Liver (tissue), 8 donors: ENCODE measurements at regions not wholly inside any gene's neighbourhood (a gene's known extent, or its start where the extent isn't known, plus 50 kb on each side); places are given as distances from the start of the nearest gene placed in this dataset.

Experiments
- DNase-seq: peaks from one replicate; pipeline ENCODE4 v3.0.0-alpha.2; 2017; ENCODE audit warnings: low spot score
- H3K27ac ChIP-seq, 2 donors: one replicate each; pipeline ENCODE4 v1.7.0; 2013; ENCODE audit warnings: inconsistent platforms in 2 of 2, low read length in 2 of 2, control low read depth in 1 of 2, low read depth in 1 of 2, mild to moderate bottlenecking in 1 of 2
- H3K27me3 ChIP-seq, 4 donors: one replicate each; pipeline versions ENCODE4 v1.6.1 to v1.7.0; 2013; ENCODE audit warnings: low read length in 3 of 4, inconsistent platforms in 1 of 4, mild to moderate bottlenecking in 1 of 4, moderate library complexity in 1 of 4; ENCODE audit not compliant: control insufficient read depth in 4 of 4, insufficient read depth in 4 of 4
- H3K36me3 ChIP-seq, 4 donors: one replicate each; pipeline versions ENCODE4 v1.6.1 to v1.7.0; 2013; ENCODE audit warnings: low read length in 3 of 4, mild to moderate bottlenecking in 3 of 4, low read depth in 1 of 4, moderate library complexity in 1 of 4; ENCODE audit not compliant: control insufficient read depth in 4 of 4, insufficient read depth in 3 of 4
- H3K4me1 ChIP-seq, 4 donors: one replicate each; pipeline versions ENCODE4 v1.6.1 to v1.7.0; 2013; ENCODE audit warnings: low read length in 3 of 4, mild to moderate bottlenecking in 3 of 4, moderate library complexity in 1 of 4; ENCODE audit not compliant: control insufficient read depth in 4 of 4, insufficient read depth in 4 of 4
- H3K4me3 ChIP-seq, 3 donors: one replicate each; pipeline versions ENCODE4 v1.6.1 to v1.7.0; 2013; ENCODE audit warnings: low read length in 3 of 3, control low read depth in 1 of 3, low read depth in 1 of 3, mild to moderate bottlenecking in 1 of 3
- H3K9ac ChIP-seq, 2 donors: one replicate each; pipeline ENCODE4 v1.7.0; 2013; ENCODE audit warnings: low read length in 2 of 2, mild to moderate bottlenecking in 2 of 2, moderate library complexity in 2 of 2, control low read depth in 1 of 2, low read depth in 1 of 2
- H3K9me3 ChIP-seq, 4 donors: one replicate each; pipeline versions ENCODE4 v1.6.1 to v1.7.0; 2013; ENCODE audit warnings: low read length in 3 of 4; ENCODE audit not compliant: control insufficient read depth in 4 of 4
- EGR1 ChIP-seq, 2 donors: IDR thresholded peaks; 2 replicates each; pipeline ENCODE4 v1.6.1; 2016 to 2018; ENCODE audit warnings: antibody characterized with exemption in 2 of 2, low read depth in 2 of 2
- FOXA1 ChIP-seq: IDR thresholded peaks from 2 replicates; pipeline ENCODE4 v1.6.1; 2016; ENCODE audit warnings: antibody characterized with exemption
- FOXA2 ChIP-seq: IDR thresholded peaks from 2 replicates; pipeline ENCODE4 v1.6.1; 2016; ENCODE audit warnings: antibody characterized with exemption
- GABPA ChIP-seq, 2 donors: IDR thresholded peaks in 1 of 2; conservative IDR thresholded peaks in 1 of 2; 2 replicates each; pipeline ENCODE4 v1.6.1; 2016; ENCODE audit warnings: antibody characterized with exemption in 2 of 2, mild to moderate bottlenecking in 1 of 2, moderate library complexity in 1 of 2
- HNF4A ChIP-seq, 2 donors: conservative IDR thresholded peaks; 2 replicates each; pipeline ENCODE4 v1.6.1; 2016; ENCODE audit warnings: antibody characterized with exemption in 2 of 2, mild to moderate bottlenecking in 2 of 2
- HNF4G ChIP-seq: IDR thresholded peaks from 2 replicates; pipeline ENCODE4 v1.6.1; 2016; ENCODE audit warnings: antibody characterized with exemption
- JUND ChIP-seq, 2 donors: IDR thresholded peaks; 2 replicates each; pipeline ENCODE4 v1.6.1; 2016; ENCODE audit warnings: antibody characterized with exemption in 2 of 2
- NR2F2 ChIP-seq: IDR thresholded peaks from 2 replicates; pipeline ENCODE4 v1.6.1; 2016; ENCODE audit warnings: antibody characterized with exemption
- RAD21 ChIP-seq, 2 donors: IDR thresholded peaks; 2 replicates each; pipeline ENCODE4 v1.6.1; 2016; ENCODE audit warnings: antibody characterized with exemption in 2 of 2, mild to moderate bottlenecking in 2 of 2
- RXRA ChIP-seq, 2 donors: IDR thresholded peaks; 2 replicates each; pipeline ENCODE4 v1.6.1; 2017 to 2018; ENCODE audit warnings: antibody characterized with exemption in 2 of 2, mild to moderate bottlenecking in 1 of 2
- TAF1 ChIP-seq: conservative IDR thresholded peaks from 2 replicates; pipeline ENCODE4 v1.6.1; 2016; ENCODE audit warnings: antibody characterized with exemption, mild to moderate bottlenecking
- YY1 ChIP-seq: IDR thresholded peaks from 2 replicates; pipeline ENCODE4 v1.6.1; 2016; ENCODE audit warnings: antibody characterized with exemption, mild to moderate bottlenecking
- WGBS: extraction: QIAGEN DNeasy Blood & Tissue Kit; methylation state at CpG from one replicate; pipeline ENCODE4 v1.1.7; 2013; 5-methylcytosine and 5-hydroxymethylcytosine counted together
- TF ChIP-seq, protein P1 (sequence below): IDR thresholded peaks from 2 replicates; pipeline ENCODE4 v1.6.1; 2016; ENCODE audit warnings: antibody characterized with exemption, mild to moderate bottlenecking
- TF ChIP-seq, protein P2 (sequence below): IDR thresholded peaks from 2 replicates; pipeline ENCODE4 v1.6.1; 2016; ENCODE audit warnings: antibody characterized with exemption
- TF ChIP-seq, protein P3 (sequence below): IDR thresholded peaks from 2 replicates; pipeline ENCODE4 v1.6.1; 2016; ENCODE audit warnings: antibody characterized with exemption
- TF ChIP-seq, protein P4 (sequence below): fragments of 150-350 bp; IDR thresholded peaks from 2 replicates; pipeline ENCODE4 v1.5.1; 2017; ENCODE audit warnings: improper control_type of control experiment, low read depth, low read length; ENCODE audit not compliant: missing input control
- TF ChIP-seq, protein P5 (sequence below): IDR thresholded peaks from 2 replicates; pipeline ENCODE4 v1.6.1; 2016; ENCODE audit warnings: antibody characterized with exemption
- donor health status: healthy.
- donor health status: healthy.
- donor health status: healthy.
- donor health status: healthy.
- donor health status: healthy.

DNA sequence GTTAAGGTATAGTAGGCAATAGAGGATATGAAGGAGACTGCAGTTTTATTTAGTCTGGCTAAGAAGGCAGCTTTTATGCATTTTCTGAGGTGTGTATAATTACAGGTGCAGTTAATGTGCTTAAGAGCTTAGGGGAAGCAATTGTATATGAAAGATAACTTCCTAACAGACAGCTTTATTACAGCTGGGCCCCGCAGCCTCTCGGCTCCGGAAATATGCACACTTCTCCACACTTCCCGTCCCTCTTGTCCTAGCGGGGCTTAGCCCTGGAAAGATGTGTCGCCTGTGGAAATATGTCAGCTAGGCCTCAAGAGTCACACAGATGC lies 178.4 kb upstream of the ARID1B start:
- Histone ChIP-seq H3K27ac (no peak overlapping the region), H3K4me3 (no peak overlapping the region), H3K9ac (no peak overlapping the region), H3K27me3 (no peaks in the 10 kb centered on the region), H3K4me1 (no peaks in the 10 kb centered on the region), H3K9me3 (no peaks in the 10 kb centered on the region), H3K36me3 (no peaks in the 10 kb centered on the region)
- 77% methylated on average over 6 of the region's 6 CpGs for WGBS
- DNase-seq = no peak
- TF ChIP-seq HNF4A (conservative IDR thresholded peaks at IDR 0.05) = no peak
- TF ChIP-seq RAD21 (IDR thresholded peaks at IDR 0.05) = no peak
- TF ChIP-seq FOXA2 = no peak
- TF ChIP-seq RXRA (IDR thresholded peaks at IDR 0.05) = no peak
- no peak for TF ChIP-seq NR2F2
- no peak for TF ChIP-seq FOXA1
- no peak for TF ChIP-seq HNF4G

DNA sequence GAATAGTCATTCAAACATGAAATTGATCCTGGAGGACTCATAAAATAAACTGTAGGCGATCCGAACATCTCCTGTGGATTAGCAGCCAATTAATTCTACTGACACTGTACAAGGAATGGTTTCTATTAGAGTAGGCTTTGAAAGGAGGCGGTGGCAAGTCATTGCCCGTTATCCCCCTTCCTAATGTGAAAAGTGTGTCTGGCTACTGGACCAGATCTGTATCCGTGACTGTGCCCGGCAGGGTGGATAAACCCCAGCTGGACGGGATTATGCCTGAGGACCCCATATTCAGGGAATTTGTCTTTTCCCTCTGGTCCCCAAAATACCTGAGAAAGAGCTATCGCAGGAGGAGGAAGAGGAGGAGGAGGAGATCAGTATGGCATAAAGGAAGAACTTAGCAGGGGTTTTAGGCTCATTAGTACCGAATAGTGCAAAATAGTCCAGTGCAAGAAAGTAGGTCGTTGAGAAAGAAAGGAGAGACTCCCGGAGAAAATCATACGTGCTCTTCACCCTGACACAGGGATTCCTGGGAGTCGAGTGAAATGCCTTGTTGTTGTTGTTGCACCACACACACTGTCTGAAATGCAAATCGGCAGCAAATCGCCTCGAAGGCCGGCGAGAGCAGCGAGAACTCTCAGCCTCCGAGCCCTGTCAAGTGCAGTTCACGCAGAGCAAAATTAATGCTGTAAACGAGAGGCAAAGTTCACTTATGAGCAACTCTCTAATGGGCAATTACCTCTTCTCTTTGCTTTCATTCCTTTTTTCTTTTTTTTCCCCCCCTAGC lies 178.9 kb upstream of the ARID1B start:
- no peaks in the 10 kb centered on the region for H3K9me3 ChIP-seq
- no peak overlapping the region for H3K9ac ChIP-seq
- no peak overlapping the region for H3K4me3 ChIP-seq
- H3K27me3 ChIP-seq = no peaks in the 10 kb centered on the region
- TF ChIP-seq FOXA2 = no peak
- TF ChIP-seq GABPA (IDR thresholded peaks at IDR 0.05 in 1 of 2, conservative IDR thresholded peaks at IDR 0.05 in 1 of 2) = no peak
- TF ChIP-seq, protein P1, sequence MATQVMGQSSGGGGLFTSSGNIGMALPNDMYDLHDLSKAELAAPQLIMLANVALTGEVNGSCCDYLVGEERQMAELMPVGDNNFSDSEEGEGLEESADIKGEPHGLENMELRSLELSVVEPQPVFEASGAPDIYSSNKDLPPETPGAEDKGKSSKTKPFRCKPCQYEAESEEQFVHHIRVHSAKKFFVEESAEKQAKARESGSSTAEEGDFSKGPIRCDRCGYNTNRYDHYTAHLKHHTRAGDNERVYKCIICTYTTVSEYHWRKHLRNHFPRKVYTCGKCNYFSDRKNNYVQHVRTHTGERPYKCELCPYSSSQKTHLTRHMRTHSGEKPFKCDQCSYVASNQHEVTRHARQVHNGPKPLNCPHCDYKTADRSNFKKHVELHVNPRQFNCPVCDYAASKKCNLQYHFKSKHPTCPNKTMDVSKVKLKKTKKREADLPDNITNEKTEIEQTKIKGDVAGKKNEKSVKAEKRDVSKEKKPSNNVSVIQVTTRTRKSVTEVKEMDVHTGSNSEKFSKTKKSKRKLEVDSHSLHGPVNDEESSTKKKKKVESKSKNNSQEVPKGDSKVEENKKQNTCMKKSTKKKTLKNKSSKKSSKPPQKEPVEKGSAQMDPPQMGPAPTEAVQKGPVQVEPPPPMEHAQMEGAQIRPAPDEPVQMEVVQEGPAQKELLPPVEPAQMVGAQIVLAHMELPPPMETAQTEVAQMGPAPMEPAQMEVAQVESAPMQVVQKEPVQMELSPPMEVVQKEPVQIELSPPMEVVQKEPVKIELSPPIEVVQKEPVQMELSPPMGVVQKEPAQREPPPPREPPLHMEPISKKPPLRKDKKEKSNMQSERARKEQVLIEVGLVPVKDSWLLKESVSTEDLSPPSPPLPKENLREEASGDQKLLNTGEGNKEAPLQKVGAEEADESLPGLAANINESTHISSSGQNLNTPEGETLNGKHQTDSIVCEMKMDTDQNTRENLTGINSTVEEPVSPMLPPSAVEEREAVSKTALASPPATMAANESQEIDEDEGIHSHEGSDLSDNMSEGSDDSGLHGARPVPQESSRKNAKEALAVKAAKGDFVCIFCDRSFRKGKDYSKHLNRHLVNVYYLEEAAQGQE = no peak
- no peak for TF ChIP-seq NR2F2
- no peak for TF ChIP-seq RAD21 (IDR thresholded peaks at IDR 0.05)
- TF ChIP-seq TAF1 = no peak
- TF ChIP-seq, protein P2, sequence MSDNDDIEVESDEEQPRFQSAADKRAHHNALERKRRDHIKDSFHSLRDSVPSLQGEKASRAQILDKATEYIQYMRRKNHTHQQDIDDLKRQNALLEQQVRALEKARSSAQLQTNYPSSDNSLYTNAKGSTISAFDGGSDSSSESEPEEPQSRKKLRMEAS = no peak
- no peak for TF ChIP-seq HNF4A (conservative IDR thresholded peaks at IDR 0.05)
- no peak for TF ChIP-seq RXRA (IDR thresholded peaks at IDR 0.05)
- no peak for TF ChIP-seq JUND (IDR thresholded peaks at IDR 0.05)
- TF ChIP-seq, protein P3, sequence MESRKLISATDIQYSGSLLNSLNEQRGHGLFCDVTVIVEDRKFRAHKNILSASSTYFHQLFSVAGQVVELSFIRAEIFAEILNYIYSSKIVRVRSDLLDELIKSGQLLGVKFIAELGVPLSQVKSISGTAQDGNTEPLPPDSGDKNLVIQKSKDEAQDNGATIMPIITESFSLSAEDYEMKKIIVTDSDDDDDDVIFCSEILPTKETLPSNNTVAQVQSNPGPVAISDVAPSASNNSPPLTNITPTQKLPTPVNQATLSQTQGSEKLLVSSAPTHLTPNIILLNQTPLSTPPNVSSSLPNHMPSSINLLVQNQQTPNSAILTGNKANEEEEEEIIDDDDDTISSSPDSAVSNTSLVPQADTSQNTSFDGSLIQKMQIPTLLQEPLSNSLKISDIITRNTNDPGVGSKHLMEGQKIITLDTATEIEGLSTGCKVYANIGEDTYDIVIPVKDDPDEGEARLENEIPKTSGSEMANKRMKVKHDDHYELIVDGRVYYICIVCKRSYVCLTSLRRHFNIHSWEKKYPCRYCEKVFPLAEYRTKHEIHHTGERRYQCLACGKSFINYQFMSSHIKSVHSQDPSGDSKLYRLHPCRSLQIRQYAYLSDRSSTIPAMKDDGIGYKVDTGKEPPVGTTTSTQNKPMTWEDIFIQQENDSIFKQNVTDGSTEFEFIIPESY = no peak
- TF ChIP-seq, protein P4, sequence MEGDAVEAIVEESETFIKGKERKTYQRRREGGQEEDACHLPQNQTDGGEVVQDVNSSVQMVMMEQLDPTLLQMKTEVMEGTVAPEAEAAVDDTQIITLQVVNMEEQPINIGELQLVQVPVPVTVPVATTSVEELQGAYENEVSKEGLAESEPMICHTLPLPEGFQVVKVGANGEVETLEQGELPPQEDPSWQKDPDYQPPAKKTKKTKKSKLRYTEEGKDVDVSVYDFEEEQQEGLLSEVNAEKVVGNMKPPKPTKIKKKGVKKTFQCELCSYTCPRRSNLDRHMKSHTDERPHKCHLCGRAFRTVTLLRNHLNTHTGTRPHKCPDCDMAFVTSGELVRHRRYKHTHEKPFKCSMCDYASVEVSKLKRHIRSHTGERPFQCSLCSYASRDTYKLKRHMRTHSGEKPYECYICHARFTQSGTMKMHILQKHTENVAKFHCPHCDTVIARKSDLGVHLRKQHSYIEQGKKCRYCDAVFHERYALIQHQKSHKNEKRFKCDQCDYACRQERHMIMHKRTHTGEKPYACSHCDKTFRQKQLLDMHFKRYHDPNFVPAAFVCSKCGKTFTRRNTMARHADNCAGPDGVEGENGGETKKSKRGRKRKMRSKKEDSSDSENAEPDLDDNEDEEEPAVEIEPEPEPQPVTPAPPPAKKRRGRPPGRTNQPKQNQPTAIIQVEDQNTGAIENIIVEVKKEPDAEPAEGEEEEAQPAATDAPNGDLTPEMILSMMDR = no peak
- TF ChIP-seq YY1 = no peak
- TF ChIP-seq, protein P5, sequence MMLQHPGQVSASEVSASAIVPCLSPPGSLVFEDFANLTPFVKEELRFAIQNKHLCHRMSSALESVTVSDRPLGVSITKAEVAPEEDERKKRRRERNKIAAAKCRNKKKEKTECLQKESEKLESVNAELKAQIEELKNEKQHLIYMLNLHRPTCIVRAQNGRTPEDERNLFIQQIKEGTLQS = no peak
- no peak for TF ChIP-seq EGR1 (IDR thresholded peaks at IDR 0.05; ENCODE audit: low read depth in 2 of 2)
- no peak for DNase-seq
- WGBS = 79% methylated on average over 22 of the region's 22 CpGs
- no peaks in the 10 kb centered on the region for H3K36me3 ChIP-seq
- no peaks in the 10 kb centered on the region for H3K4me1 ChIP-seq
- no peak overlapping the region for H3K27ac ChIP-seq
